UCSD-AML1 (cell line): ENCODE measurements at regions not wholly inside any gene's neighbourhood (a gene's known extent, or its start where the extent isn't known, plus 50 kb on each side); places are given as distances from the start of the nearest gene placed in this dataset.

Source experiments
- DNase-seq: peaks from one replicate; lab custom pipeline; 2025; ENCODE audit not compliant: unreplicated experiment; lab: John Stamatoyannopoulos, UW

GRCh38 chr20:10986586-10986985 lies 312.8 kb upstream of the JAG1 start:
- DNase-seq, result no peak

GRCh38 chr20:10987651-10988383 lies 314.0 kb upstream of the JAG1 start:
- DNase-seq, result no peak

GRCh38 chr20:10990625-10991382 lies 317.0 kb upstream of the JAG1 start:
- DNase-seq, result no peak

GRCh38 chr20:10992731-10993130 lies 318.9 kb upstream of the JAG1 start:
- no peak for DNase-seq

GRCh38 chr20:10994991-10995700 lies 321.3 kb upstream of the JAG1 start:
- DNase-seq, result no peak

GRCh38 chr20:10998476-10998875 lies 324.7 kb upstream of the JAG1 start:
- no peak for DNase-seq

GRCh38 chr20:11000416-11000815 lies 326.6 kb upstream of the JAG1 start:
- no peak for DNase-seq

GRCh38 chr20:11001302-11001701 lies 327.5 kb upstream of the JAG1 start:
- DNase-seq, result no peak

GRCh38 chr20:11001764-11002540 lies 328.2 kb upstream of the JAG1 start:
- peak; percentile 12 for DNase-seq

GRCh38 chr20:11003341-11003740 lies 329.5 kb upstream of the JAG1 start:
- no peak for DNase-seq

GRCh38 chr20:11008444-11009033 lies 334.7 kb upstream of the JAG1 start:
- DNase-seq, result no peak

GRCh38 chr20:11011653-11012052 lies 337.9 kb upstream of the JAG1 start:
- DNase-seq, result no peak

- DNase-seq, result no peak
Observed at GRCh38 chr20:11012975-11013374, 339.2 kb upstream of the JAG1 start.

- DNase-seq, result no peak
Observed at GRCh38 chr20:11013801-11014200, 340.0 kb upstream of the JAG1 start.

- no peak for DNase-seq
Observed at GRCh38 chr20:11015440-11015839, 341.6 kb upstream of the JAG1 start.

GRCh38 chr20:11017446-11017845 lies 343.6 kb upstream of the JAG1 start:
- DNase-seq, result no peak

- no peak for DNase-seq
Observed at GRCh38 chr20:11018668-11019170, 344.9 kb upstream of the JAG1 start.

- no peak for DNase-seq
Observed at GRCh38 chr20:11020712-11021111, 346.9 kb upstream of the JAG1 start.

GRCh38 chr20:11027224-11027623 lies 353.4 kb upstream of the JAG1 start:
- no peak for DNase-seq

GRCh38 chr20:11030351-11030750 lies 356.6 kb upstream of the JAG1 start:
- DNase-seq, result no peak

- no peak for DNase-seq
Observed at GRCh38 chr20:11031300-11031699, 357.5 kb upstream of the JAG1 start.
